Stimulated activated CD4-positive, alpha-beta T cell treated with anti-CD3 and anti-CD28 coated beads, Interleukin-15, amount 100 ng/mL, for 48 hours (primary cell): ENCODE measurements at regions not wholly inside any gene's neighbourhood (a gene's known extent, or its start where the extent isn't known, plus 50 kb on each side); places are given as distances from the start of the nearest gene placed in this dataset.
A peak's percentile ranks its signal among the peaks of the same experiment; 100 is the strongest.

ENCODE experiments used
- DNase-seq, 2 donors: peaks; one replicate each; pipeline ENCODE4 v3.0.0-alpha.2; 2020; ENCODE audit warnings: low read depth in 2 of 2

- DNase-seq: no peak
Measured at GRCh38 chr12:13383379-13383778, 186.9 kb downstream of the EMP1 start.

DNA sequence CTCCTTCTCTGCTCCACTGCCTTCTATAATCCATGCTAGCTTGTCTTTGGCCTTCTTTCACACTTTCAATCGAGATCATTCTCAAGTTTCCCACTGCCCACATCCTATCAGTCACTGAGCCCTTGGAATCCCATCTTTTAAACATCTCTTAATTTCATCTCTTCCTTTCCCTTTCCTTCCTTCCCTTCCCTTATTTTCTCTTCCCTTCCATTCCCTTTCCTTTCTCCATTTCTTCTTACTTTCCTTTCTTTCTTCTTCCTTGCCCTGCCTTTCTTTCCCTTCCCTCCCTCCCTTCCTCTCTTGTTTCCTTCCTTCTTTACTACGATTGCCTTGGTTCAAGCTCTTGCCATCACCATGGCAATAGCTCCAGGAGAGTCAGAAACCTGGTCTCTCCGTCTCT is 183.8 kb downstream of the EMP1 start:
- no peak for DNase-seq

- DNase-seq: no peak
Measured at GRCh38 chr12:13379531-13380188, 183.1 kb downstream of the EMP1 start.

DNA sequence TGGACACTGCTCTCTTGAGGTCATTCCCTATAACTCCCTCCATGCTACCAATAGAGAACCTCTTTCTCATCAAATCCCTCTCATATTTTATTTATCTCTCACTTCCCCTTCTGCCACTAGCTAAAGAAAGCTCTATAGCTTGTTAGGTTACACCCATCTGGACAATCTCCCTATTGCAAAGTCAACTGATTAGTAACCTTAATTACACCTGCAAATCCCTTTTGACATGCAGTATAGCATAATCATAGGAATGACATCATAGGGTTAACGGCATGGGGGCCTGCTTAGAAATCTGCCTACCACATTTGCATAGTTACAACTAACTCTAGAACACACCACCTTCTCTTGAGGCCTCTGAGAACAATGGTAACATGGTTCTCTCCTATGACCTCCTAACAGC is 181.2 kb downstream of the EMP1 start:
- DNase-seq: no peak

- DNase-seq: no peak
Measured at GRCh38 chr12:13376610-13377373, 180.3 kb downstream of the EMP1 start.

GRCh38 chr12:13375583-13376345 is 179.2 kb downstream of the EMP1 start:
- DNase-seq: no peak

DNA sequence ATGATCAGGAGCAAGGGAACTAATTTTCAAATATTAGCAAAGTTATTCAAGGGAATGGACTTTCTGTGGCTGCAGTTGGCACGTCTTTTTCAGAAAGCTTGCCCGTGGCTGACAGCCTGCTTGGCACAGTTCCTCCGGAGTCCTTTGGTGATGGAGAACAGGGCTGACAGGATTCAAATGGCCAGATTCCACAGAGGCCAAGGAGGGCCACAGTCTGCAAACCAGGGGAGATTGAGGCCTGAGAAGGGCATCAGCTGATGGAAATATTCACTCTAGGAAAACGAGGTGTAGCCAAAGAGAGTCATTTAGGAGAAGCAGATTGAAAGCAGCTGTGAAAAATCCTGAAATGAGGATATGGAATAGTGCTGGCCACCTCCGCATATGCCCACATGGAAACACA is 178.3 kb downstream of the EMP1 start:
- DNase-seq: no peak

DNA sequence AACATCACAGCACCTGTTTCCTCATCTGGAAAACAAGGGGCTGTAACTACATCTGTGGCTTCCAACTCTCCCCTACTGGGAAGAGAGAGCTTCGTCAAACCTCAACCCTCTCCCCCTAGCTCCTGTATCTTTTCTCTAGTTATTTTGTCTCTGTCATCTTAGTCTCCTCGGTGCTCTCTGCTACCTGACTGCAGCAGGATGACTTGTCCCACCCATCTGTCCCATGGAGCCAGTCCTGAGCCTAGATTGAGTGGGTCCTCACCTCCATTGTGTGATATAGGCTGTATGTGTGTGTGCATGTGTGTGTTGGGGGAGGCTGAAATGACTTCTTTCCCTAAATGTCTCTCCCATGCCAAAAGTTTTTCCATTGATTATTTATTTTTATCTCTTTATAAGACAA is 177.3 kb downstream of the EMP1 start:
- no peak for DNase-seq

GRCh38 chr12:13373131-13373530 is 176.6 kb downstream of the EMP1 start:
- DNase-seq: no peak

DNA sequence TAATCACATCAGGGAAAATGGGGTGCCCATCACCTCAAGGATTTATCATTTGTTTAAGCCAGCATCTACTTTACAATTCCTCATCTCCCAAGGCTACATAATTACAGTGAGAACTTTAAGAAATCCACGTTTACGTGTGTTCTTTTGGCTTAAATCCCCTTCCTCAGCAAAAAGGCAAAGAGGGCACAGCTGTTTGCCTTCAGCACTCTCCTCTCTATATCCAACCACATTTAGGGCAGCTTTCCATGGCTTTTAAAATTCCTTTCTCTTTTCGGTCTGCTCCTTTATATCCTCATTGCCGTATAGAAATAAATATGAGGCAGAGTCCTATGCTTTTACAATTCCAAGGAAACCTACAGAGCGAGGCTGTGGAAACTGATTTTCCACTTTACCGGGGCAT is 175.9 kb downstream of the EMP1 start:
- no peak for DNase-seq

GRCh38 chr12:13371797-13372196 is 175.3 kb downstream of the EMP1 start:
- no peak for DNase-seq

DNA sequence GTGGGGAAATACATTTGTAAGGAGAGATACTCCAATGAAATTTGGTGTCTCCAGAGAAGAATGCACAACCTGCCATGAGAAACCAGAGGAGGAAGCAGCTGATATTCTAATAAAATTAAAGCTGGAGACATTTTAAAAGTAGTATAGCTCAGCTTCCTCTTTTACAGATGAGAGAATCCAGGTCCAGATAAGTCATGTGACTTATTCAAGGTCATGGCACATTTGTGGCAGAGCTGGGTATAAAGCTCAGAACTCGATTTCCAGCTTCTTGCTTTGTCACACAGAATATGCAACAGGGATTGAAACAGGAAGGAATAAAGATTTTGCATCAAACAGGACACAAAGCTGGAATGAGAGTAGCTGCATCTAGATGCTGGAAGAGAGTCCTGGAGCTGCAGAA is 174.8 kb downstream of the EMP1 start:
- no peak for DNase-seq

DNA sequence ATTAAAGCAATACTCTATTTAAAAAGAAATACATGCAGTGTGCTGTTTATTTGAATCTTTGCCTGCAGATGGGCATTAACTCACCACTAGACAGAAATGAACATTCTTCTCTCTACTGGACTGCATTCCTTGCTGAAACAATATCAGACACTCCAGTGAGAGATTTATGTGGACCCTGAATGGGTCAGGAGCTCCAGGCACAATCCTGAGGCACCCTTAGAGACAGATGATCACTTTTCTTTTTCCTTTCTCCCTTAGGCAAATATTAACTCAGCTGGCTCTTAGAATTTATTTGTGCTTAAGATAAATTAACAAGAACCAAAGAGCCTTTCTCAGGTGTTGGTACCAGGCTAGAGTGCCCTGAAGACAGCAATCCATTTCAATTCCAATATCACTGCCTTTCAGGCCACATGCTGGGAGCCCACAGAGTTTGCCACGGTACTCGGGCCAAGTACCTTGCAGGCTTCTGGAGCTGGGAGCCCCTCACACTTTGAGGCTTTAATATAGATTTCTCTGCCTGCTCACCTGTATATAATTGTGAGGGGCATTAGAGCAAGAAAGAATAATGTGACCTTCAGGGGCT is 173.0 kb downstream of the EMP1 start:
- DNase-seq: no peak

DNA sequence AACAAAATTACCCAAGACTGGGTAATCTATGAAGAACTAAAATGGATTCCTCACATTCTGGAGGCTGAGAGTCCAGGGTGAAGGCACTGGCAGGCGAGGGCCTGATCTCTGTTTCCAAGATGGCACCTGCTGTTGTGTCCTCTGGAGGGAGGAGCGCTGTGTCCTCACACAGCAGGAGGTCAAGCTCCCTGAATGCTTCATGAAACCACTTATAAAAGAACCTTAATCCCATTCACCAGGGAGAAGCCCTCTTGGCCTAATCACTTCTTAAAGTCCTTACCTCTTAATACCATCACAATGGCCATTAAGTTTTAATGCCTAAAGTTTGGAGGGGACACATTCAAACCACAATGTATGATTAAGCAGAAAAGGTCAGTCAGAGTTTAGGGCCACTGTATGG is 172.4 kb downstream of the EMP1 start:
- no peak for DNase-seq

- no peak for DNase-seq
Measured at GRCh38 chr12:13368431-13368830, 171.9 kb downstream of the EMP1 start.

DNA sequence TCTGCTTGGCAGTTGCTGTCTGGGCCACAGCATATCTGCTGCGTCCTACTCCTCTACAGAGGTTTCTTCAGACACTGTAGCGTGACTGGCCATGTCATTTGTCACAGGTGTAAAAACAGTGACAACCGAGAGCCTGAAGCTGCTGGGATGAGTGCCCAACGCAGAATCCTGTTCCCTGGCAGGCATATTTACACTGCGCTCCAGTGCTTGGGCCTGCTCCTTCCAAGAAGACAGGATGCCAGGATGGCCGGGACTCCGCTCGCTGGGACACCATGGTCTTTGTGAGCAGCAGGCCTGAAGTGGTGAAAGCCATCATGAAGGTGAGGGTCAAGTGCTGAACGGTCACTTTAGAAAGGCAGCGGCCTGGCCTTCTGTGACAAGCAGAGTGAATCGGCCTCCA is 171.4 kb downstream of the EMP1 start:
- DNase-seq: no peak

GRCh38 chr12:13365748-13366366 is 169.3 kb downstream of the EMP1 start:
- no peak for DNase-seq

DNA sequence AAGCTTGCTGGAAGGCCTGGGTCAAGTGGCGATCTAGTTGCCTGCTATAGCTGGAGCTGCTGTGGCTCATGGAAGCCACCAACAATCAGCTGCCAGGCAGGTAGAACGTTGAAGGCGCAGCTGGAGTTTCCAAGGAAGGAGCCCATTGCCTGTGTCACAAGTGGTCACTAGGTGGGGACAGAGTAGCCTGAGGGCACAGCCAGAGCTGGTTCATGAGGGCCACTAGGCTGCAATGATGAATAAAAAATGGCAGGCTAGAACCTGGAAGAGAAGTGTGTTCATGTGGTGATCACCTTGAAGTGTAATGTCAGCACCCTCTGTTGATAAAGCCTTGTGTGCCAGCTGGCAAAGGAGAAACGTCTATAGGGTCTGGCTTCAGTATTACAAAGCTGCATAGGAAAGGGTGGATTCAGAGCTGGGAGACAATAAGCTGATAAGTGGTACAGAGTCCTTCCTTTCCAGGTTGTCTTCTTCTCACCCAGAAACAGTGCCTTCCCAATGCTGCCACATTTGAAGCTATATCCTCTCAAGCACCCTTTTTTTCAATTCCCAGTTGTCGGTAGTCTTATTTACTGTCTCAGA is 165.8 kb downstream of the EMP1 start:
- peak; percentile 26 to 34 for DNase-seq

- DNase-seq: no peak
Measured at GRCh38 chr12:13359636-13360035, 163.1 kb downstream of the EMP1 start.

GRCh38 chr12:13358391-13358905 is 161.9 kb downstream of the EMP1 start:
- DNase-seq: no peak

GRCh38 chr12:13350946-13351345 is 154.4 kb downstream of the EMP1 start:
- no peak for DNase-seq
